OCI-LY7 (cell line): ENCODE measurements at regions not wholly inside any gene's neighbourhood (a gene's known extent, or its start where the extent isn't known, plus 50 kb on each side); places are given as distances from the start of the nearest gene placed in this dataset.

ENCODE experiments used
- BruUV-seq: library from RNA; stranded (reverse); fragments of 400-500 nt; replicated peaks from 2 replicates; lab custom pipeline; 2021; lab: Mats Ljungman, UMichigan
- CTCF ChIA-PET: fragments of 300-600 bp; sonication (Branson Sonifier 250); formaldehyde crosslinking; loops from one replicate; lab custom pipeline; 2022; ENCODE audit warnings: antibody characterized with exemption; ENCODE audit not compliant: unreplicated experiment; lab: Charles Lee
- POLR2A ChIA-PET: fragments of 300-600 bp; sonication (Branson Sonifier 250); formaldehyde crosslinking; loops from one replicate; lab custom pipeline; 2022; ENCODE audit warnings: antibody characterized with exemption; lab: Charles Lee
- DNase-seq: peaks from one replicate; pipeline ENCODE4 v3.0.0-alpha.2; 2015; ENCODE audit warnings: low spot score
- H2AFZ ChIP-seq: fragments of 200-600 bp; sonication (generic), shearing (Covaris generic); 2 replicates; pipeline ENCODE4 v1.6.1; 2014; ENCODE audit warnings: mild to moderate bottlenecking, antibody characterized with exemption, low read length, moderate library complexity
- H3K27ac ChIP-seq: fragments of 200-600 bp; sonication (generic); 2 replicates; pipeline ENCODE4 v1.5.1; 2014; ENCODE audit warnings: mixed run types, low read depth, mild to moderate bottlenecking, moderate library complexity, low read length, inconsistent platforms; ENCODE audit not compliant: poor library complexity, severe bottlenecking
- H3K36me3 ChIP-seq: fragments of 200-600 bp; sonication (generic); 2 replicates; pipeline ENCODE4 v1.6.1; 2014; ENCODE audit warnings: mild to moderate bottlenecking, antibody characterized with exemption, low read length, moderate library complexity, mixed read lengths; ENCODE audit not compliant: insufficient read depth
- H3K4me1 ChIP-seq: fragments of 200-600 bp; sonication (generic); 2 replicates; pipeline ENCODE4 v1.5.1; 2014; ENCODE audit warnings: mild to moderate bottlenecking, low read length; ENCODE audit not compliant: insufficient read depth, poor library complexity, severe bottlenecking
- H3K4me2 ChIP-seq: fragments of 200-600 bp; sonication (generic); 2 replicates; pipeline ENCODE4 v1.6.1; 2014; ENCODE audit warnings: mild to moderate bottlenecking, low read length
- H3K4me3 ChIP-seq: fragments of 200-600 bp; sonication (generic); 2 replicates; pipeline ENCODE4 v1.5.1; 2014; ENCODE audit warnings: mild to moderate bottlenecking, low read depth, low read length; ENCODE audit not compliant: poor library complexity, severe bottlenecking
- H3K79me2 ChIP-seq: fragments of 200-600 bp; sonication (generic); 2 replicates; pipeline ENCODE4 v1.6.1; 2016; ENCODE audit warnings: low read depth, mild to moderate bottlenecking, low read length, moderate library complexity, mixed read lengths; ENCODE audit not compliant: insufficient read depth
- H3K9me2 ChIP-seq: fragments of 200-600 bp; sonication (generic); 2 replicates; pipeline ENCODE4 v1.6.1; 2016; ENCODE audit warnings: mild to moderate bottlenecking, low read length, mixed read lengths; ENCODE audit not compliant: insufficient read depth
- H3K9me3 ChIP-seq: fragments of 200-600 bp; sonication (generic); 2 replicates; pipeline ENCODE4 v1.6.1; 2014; ENCODE audit warnings: mild to moderate bottlenecking, mixed run types, low read length, mixed read lengths
- H4K20me1 ChIP-seq: fragments of 200-600 bp; sonication (generic); 2 replicates; pipeline ENCODE4 v1.6.1; 2014; ENCODE audit warnings: mild to moderate bottlenecking, antibody characterized with exemption, low read length, moderate library complexity, mixed read lengths; ENCODE audit not compliant: insufficient read depth
- CTCF ChIP-seq: fragments of 200-600 bp; sonication (generic); conservative IDR thresholded peaks from 2 replicates; pipeline ENCODE4 v1.5.1; 2014; ENCODE audit warnings: mild to moderate bottlenecking, antibody characterized with exemption, low read length, moderate library complexity, mixed read lengths
- EZH2phosphoT487 ChIP-seq: fragments of 200-600 bp; sonication (generic); IDR thresholded peaks from 2 replicates; pipeline ENCODE4 v1.6.1; 2018; ENCODE audit warnings: low read depth, borderline replicate concordance, mild to moderate bottlenecking, mixed run types, antibody characterized with exemption, low read length, moderate library complexity, mixed read lengths
- intact Hi-C: fragments of 100-400 bp; cut with micrococcal nuclease; formaldehyde crosslinking; loops from one replicate; pipeline ENCODE4 v1.10.0; 2022; ENCODE audit not compliant: unreplicated experiment

DNA sequence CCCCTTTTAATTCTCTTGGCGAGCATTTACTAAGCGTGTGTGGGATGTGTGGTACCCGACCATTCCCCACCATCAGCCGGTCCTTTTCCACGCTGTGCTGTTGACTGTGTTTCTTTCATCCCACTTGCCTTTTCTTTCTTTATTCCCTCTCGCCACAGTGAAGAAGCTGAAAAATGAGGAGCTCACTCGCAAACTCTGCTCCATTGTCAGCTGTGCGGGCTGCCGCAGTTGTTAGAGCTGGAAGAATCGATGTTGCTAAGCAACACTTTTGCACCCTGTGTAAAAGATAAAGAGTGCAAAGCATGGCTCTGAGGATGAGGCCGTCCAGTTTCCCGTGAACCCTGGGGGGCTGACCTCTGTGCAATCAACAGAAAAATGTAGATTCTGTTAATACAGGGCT, 203.1 kb upstream of the NEBL start:
- H3K79me2 ChIP-seq, result no peaks in the 10 kb centered on the region
- CTCF ChIA-PET, result no interaction called here
- H3K4me1 ChIP-seq, result no peaks in the 10 kb centered on the region
- H3K4me2 ChIP-seq, result no peak overlapping the region
- DNase-seq, result no peak
- no peak overlapping the region for H3K4me3 ChIP-seq
- H2AFZ ChIP-seq, result no peak overlapping the region
- no peaks in the 10 kb centered on the region for H3K9me3 ChIP-seq
- H3K36me3 ChIP-seq, result no peaks in the 10 kb centered on the region
- H3K27ac ChIP-seq, result no peak overlapping the region
- BruUV-seq, result no TSS peak
- no peaks in the 10 kb centered on the region for H4K20me1 ChIP-seq
- intact Hi-C loops, result no loop called here
- no peak for TF ChIP-seq EZH2phosphoT487
- no peak for TF ChIP-seq CTCF
- POLR2A ChIA-PET, result no interaction called here
- H3K9me2 ChIP-seq, result no peaks in the 10 kb centered on the region

GRCh38 chr10:21099291-21100062, 202.4 kb upstream of the NEBL start:
- no TSS peak for BruUV-seq
- Histone ChIP-seq H3K9me3 (no peaks in the 10 kb centered on the region), H2AFZ (no peak overlapping the region), H3K4me2 (no peak overlapping the region), H4K20me1 (no peaks in the 10 kb centered on the region), H3K36me3 (no peaks in the 10 kb centered on the region), H3K4me3 (no peak overlapping the region), H3K79me2 (no peaks in the 10 kb centered on the region), H3K9me2 (no peaks in the 10 kb centered on the region), H3K4me1 (no peaks in the 10 kb centered on the region), H3K27ac (no peak overlapping the region)
- ChIA-PET POLR2A (interaction anchor here (0.6 kb wide), 1 partner anchor 424 kb away, joined by 5 read pairs; no protein-coding TSS in a partner anchor), CTCF (no interaction called here)
- no peak for DNase-seq
- no peak for TF ChIP-seq EZH2phosphoT487
- TF ChIP-seq CTCF, result no peak
- intact Hi-C loops, result no loop called here

- ChIA-PET POLR2A (no interaction called here), CTCF (no interaction called here)
- H3K4me2 ChIP-seq, result no peak overlapping the region
- no peaks in the 10 kb centered on the region for H3K9me3 ChIP-seq
- H3K79me2 ChIP-seq, result no peaks in the 10 kb centered on the region
- H3K9me2 ChIP-seq, result no peaks in the 10 kb centered on the region
- DNase-seq, result no peak
- H3K36me3 ChIP-seq, result no peaks in the 10 kb centered on the region
- no peaks in the 10 kb centered on the region for H4K20me1 ChIP-seq
- no peaks in the 10 kb centered on the region for H3K4me1 ChIP-seq
- no peak overlapping the region for H3K27ac ChIP-seq
- no TSS peak for BruUV-seq
- H2AFZ ChIP-seq, result no peak overlapping the region
- intact Hi-C loops, result no loop called here
- H3K4me3 ChIP-seq, result no peak overlapping the region
- no peak for TF ChIP-seq EZH2phosphoT487
- no peak for TF ChIP-seq CTCF
Observed at GRCh38 chr10:21097926-21098355, 200.8 kb upstream of the NEBL start.
